H9 (cell line): ENCODE measurements at regions not wholly inside any gene's neighbourhood (a gene's known extent, or its start where the extent isn't known, plus 50 kb on each side); places are given as distances from the start of the nearest gene placed in this dataset.

Source experiments
- DNase-seq: peaks from one replicate; pipeline ENCODE4 v3.0.0-alpha.2; 2017
- H2AFZ ChIP-seq: one replicate; pipeline ENCODE4 v1.6.1; 2013; ENCODE audit warnings: mild to moderate bottlenecking, low read length, control low read depth, moderate library complexity
- H2AK5ac ChIP-seq: 2 replicates; pipeline ENCODE4 v1.6.1; 2013; ENCODE audit warnings: low read length, control low read depth, mixed read lengths; ENCODE audit not compliant: insufficient read length
- H2BK120ac ChIP-seq: one replicate; pipeline ENCODE4 v1.6.1; 2013; ENCODE audit warnings: low read depth, mild to moderate bottlenecking, low read length, control low read depth, inconsistent platforms; ENCODE audit not compliant: poor library complexity, severe bottlenecking
- H2BK12ac ChIP-seq: 2 replicates; pipeline ENCODE4 v1.6.1; 2013; ENCODE audit warnings: low read length, control low read depth, mixed read lengths, low read depth; ENCODE audit not compliant: insufficient read length
- H2BK15ac ChIP-seq: 2 replicates; pipeline ENCODE4 v1.6.1; 2013; ENCODE audit warnings: low read depth, low read length, control low read depth
- H2BK20ac ChIP-seq: one replicate; pipeline ENCODE4 v1.6.1; 2013; ENCODE audit warnings: low read depth, mild to moderate bottlenecking, low read length, control low read depth, inconsistent platforms; ENCODE audit not compliant: poor library complexity, severe bottlenecking
- H2BK5ac ChIP-seq: 2 replicates; pipeline ENCODE4 v1.6.1; 2013; ENCODE audit warnings: low read length, control low read depth, mixed read lengths; ENCODE audit not compliant: insufficient read length
- H3K14ac ChIP-seq: 2 replicates; pipeline ENCODE4 v1.6.1; 2013; ENCODE audit warnings: low read length, control low read depth; ENCODE audit not compliant: insufficient read depth
- H3K18ac ChIP-seq: 2 replicates; pipeline ENCODE4 v1.6.1; 2013; ENCODE audit warnings: low read depth, mild to moderate bottlenecking, mixed read lengths, low read length, control low read depth; ENCODE audit not compliant: insufficient read length
- H3K23ac ChIP-seq: 2 replicates; pipeline ENCODE4 v1.6.1; 2013; ENCODE audit warnings: low read length, control low read depth, mixed read lengths, low read depth; ENCODE audit not compliant: insufficient read length
- H3K23me2 ChIP-seq: 2 replicates; pipeline ENCODE4 v1.6.1; 2013; ENCODE audit warnings: low read depth, mild to moderate bottlenecking, mixed read lengths, low read length, control low read depth; ENCODE audit not compliant: insufficient read length, poor library complexity, severe bottlenecking
- H3K27ac ChIP-seq: 2 replicates; pipeline ENCODE4 v1.5.1; 2013; ENCODE audit warnings: low read length, control low read depth, mixed read lengths, low read depth; ENCODE audit not compliant: insufficient read length
- H3K27me3 ChIP-seq: 2 replicates; pipeline ENCODE4 v1.6.1; 2013; ENCODE audit warnings: low read length, control low read depth, inconsistent platforms; ENCODE audit not compliant: insufficient read depth
- H3K4ac ChIP-seq: 2 replicates; pipeline ENCODE4 v1.6.1; 2013; ENCODE audit warnings: low read depth, mild to moderate bottlenecking, control low read depth, inconsistent platforms, low read length, moderate library complexity
- H3K4me1 ChIP-seq: 2 replicates; pipeline ENCODE4 v1.6.1; 2013; ENCODE audit warnings: low read length, control low read depth, inconsistent platforms; ENCODE audit not compliant: insufficient read depth
- H3K4me2 ChIP-seq: 2 replicates; pipeline ENCODE4 v1.6.1; 2013; ENCODE audit warnings: low read length, control low read depth, mixed read lengths; ENCODE audit not compliant: insufficient read length, insufficient read depth
- H3K56ac ChIP-seq: 2 replicates; pipeline ENCODE4 v1.6.1; 2013; ENCODE audit warnings: low read depth, mild to moderate bottlenecking, mixed read lengths, low read length, control low read depth; ENCODE audit not compliant: insufficient read length
- H3K79me1 ChIP-seq: 2 replicates; pipeline ENCODE4 v1.6.1; 2013; ENCODE audit warnings: low read depth, mild to moderate bottlenecking, moderate library complexity, low read length, control low read depth, inconsistent platforms; ENCODE audit not compliant: insufficient read depth, poor library complexity, severe bottlenecking
- H3K79me2 ChIP-seq: 2 replicates; pipeline ENCODE4 v1.6.1; 2013; ENCODE audit warnings: low read length, control low read depth, inconsistent platforms; ENCODE audit not compliant: insufficient read depth
- H3K9ac ChIP-seq: 2 replicates; pipeline ENCODE4 v1.6.1; 2013; ENCODE audit warnings: low read length, control low read depth, mixed read lengths; ENCODE audit not compliant: insufficient read length; ENCODE audit errors: extremely low read depth
- H3K9me3 ChIP-seq: one replicate; pipeline ENCODE4 v1.6.1; 2013; ENCODE audit warnings: low read depth, low read length, inconsistent platforms; ENCODE audit not compliant: control insufficient read depth
- H3T11ph ChIP-seq: one replicate; pipeline ENCODE4 v1.6.1; 2013; ENCODE audit warnings: mild to moderate bottlenecking, low read length, control low read depth, inconsistent platforms
- H4K20me1 ChIP-seq: one replicate; pipeline ENCODE4 v1.6.1; 2013; ENCODE audit not compliant: control insufficient read depth, insufficient read length, insufficient read depth
- H4K5ac ChIP-seq: 2 replicates; pipeline ENCODE4 v1.6.1; 2013; ENCODE audit warnings: low read depth, mild to moderate bottlenecking, mixed read lengths, low read length, control low read depth; ENCODE audit not compliant: insufficient read length
- H4K8ac ChIP-seq: replicated peaks from 2 replicates; pipeline ENCODE4 v1.6.1; 2013; ENCODE audit warnings: low read length, control low read depth, mixed read lengths, low read depth; ENCODE audit not compliant: insufficient read length
- H4K91ac ChIP-seq: 2 replicates; pipeline ENCODE4 v1.6.1; 2013; ENCODE audit warnings: low read depth, mild to moderate bottlenecking, moderate library complexity, mixed read lengths, low read length, control low read depth; ENCODE audit not compliant: insufficient read length
- H3K27ac Mint-ChIP-seq, 3 experiments: 2 replicates in 2 of 3; 3 replicates in 1 of 3; pipeline ENCODE4 v1.8.0; 2020 to 2021; ENCODE audit warnings: mixed read lengths in 3 of 3, mild to moderate bottlenecking in 1 of 3, moderate library complexity in 1 of 3
- H3K27me3 Mint-ChIP-seq: 2 replicates; pipeline ENCODE4 v1.8.0; 2021; ENCODE audit warnings: low read depth, mild to moderate bottlenecking, moderate library complexity, mixed read lengths
- H3K36me3 Mint-ChIP-seq, 3 experiments: 2 replicates in 2 of 3; 3 replicates in 1 of 3; pipeline ENCODE4 v1.8.0; 2020 to 2021; ENCODE audit warnings: low read depth in 3 of 3, mixed read lengths in 3 of 3; ENCODE audit not compliant: insufficient read depth in 1 of 3
- H3K4me1 Mint-ChIP-seq, 2 experiments: 2 replicates each; pipeline ENCODE4 v1.8.0; 2020; ENCODE audit warnings: mixed read lengths in 2 of 2
- H3K4me3 Mint-ChIP-seq, 2 experiments: 2 replicates in 1 of 2; 3 replicates in 1 of 2; pipeline ENCODE4 v1.8.0; 2020 to 2021; ENCODE audit warnings: mild to moderate bottlenecking in 2 of 2, mixed read lengths in 2 of 2, moderate library complexity in 1 of 2
- H3K9me3 Mint-ChIP-seq, 2 experiments: 2 replicates in 1 of 2; 3 replicates in 1 of 2; pipeline ENCODE4 v1.8.0; 2020; ENCODE audit warnings: mild to moderate bottlenecking in 2 of 2, mixed read lengths in 2 of 2, moderate library complexity in 1 of 2
- CTCF ChIP-seq: fragments of 200-600 bp; sonication (generic); conservative IDR thresholded peaks from 3 replicates; pipeline ENCODE4 v1.8.0; 2021; ENCODE audit warnings: antibody characterized with exemption, mild to moderate bottlenecking
- WGBS: extraction: QIAGEN DNeasy Blood & Tissue Kit; methylation state at CpG from one replicate; pipeline ENCODE4 v1.1.7; 2013; ENCODE audit warnings: missing lambda C conversion rate, low lambda C conversion rate, mixed read lengths; ENCODE audit not compliant: insufficient read length; ENCODE audit errors: extremely low coverage; 5-methylcytosine and 5-hydroxymethylcytosine counted together

- H3K79me1 ChIP-seq: no peaks in the 10 kb centered on the region
- Mint-ChIP-seq H3K27ac (no peak overlapping the region), H3K4me1 (peaks cover 7 to 8% of the 10 kb centered on the region in 2 experiments), H3K4me3 (no peak overlapping the region), H3K36me3 (no peaks in the 10 kb centered on the region), H3K27me3 (no peaks in the 10 kb centered on the region), H3K9me3 (no peaks in the 10 kb centered on the region)
- H2BK15ac ChIP-seq: no peak overlapping the region
- no peak overlapping the region for H4K91ac ChIP-seq
- no peak overlapping the region for H3K4me2 ChIP-seq
- no peak overlapping the region for H2BK12ac ChIP-seq
- H2AFZ ChIP-seq: no peak overlapping the region
- H3K14ac ChIP-seq: no peak overlapping the region
- no peak overlapping the region for H3T11ph ChIP-seq
- H3K79me2 ChIP-seq: no peaks in the 10 kb centered on the region
- no peaks in the 10 kb centered on the region for H3K9me3 ChIP-seq
- no peak overlapping the region for H3K4ac ChIP-seq
- H2BK5ac ChIP-seq: no peak overlapping the region
- no peak overlapping the region for H3K18ac ChIP-seq
- H3K23me2 ChIP-seq: no peaks in the 10 kb centered on the region
- H2AK5ac ChIP-seq: no peak overlapping the region
- no CpG with 5 or more reads among the region's 5 CpGs for WGBS
- no peak overlapping the region for H4K8ac ChIP-seq
- DNase-seq: no peak
- no peaks in the 10 kb centered on the region for H3K27me3 ChIP-seq
- H3K23ac ChIP-seq: no peak overlapping the region
- H3K4me1 ChIP-seq: peaks cover 2% of the 10 kb centered on the region; the same call in 1 of the 2 replicates
- TF ChIP-seq CTCF: no peak
- H3K27ac ChIP-seq: no peak overlapping the region
- H2BK20ac ChIP-seq: no peak overlapping the region
- no peaks in the 10 kb centered on the region for H4K20me1 ChIP-seq
- H3K56ac ChIP-seq: no peak overlapping the region
- no peak overlapping the region for H3K9ac ChIP-seq
- no peak overlapping the region for H4K5ac ChIP-seq
- no peak overlapping the region for H2BK120ac ChIP-seq
Observed at GRCh38 chr3:181328346-181328745, 338.8 kb upstream of the DNAJC19 start.
